ENCODE measurements at regions not wholly inside any gene's neighbourhood (a gene's known extent, or its start where the extent isn't known, plus 50 kb on each side); places are given as distances from the start of the nearest gene placed in this dataset.

DNA sequence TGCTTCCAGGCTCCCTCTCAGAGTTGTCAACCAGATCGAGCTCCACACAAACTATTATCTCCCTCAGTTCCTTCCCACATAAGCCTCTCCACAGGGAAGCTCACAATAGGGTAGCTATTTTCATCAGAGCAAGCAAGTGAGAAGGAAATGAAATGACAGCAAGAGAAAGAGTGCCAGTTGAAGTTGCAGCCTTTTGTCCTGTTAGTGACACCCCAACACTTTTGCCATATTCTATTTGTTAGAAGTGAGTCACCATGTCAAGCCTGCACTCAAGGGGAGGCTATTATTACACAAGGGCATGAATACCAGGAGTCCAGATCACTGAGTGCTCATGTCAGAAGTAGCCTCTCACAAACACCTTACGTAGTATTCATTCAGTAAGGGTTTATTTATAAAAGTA is 266.3 kb upstream of the NOCT start:
- no peak for DNase-seq (ENCODE audit: low read depth)
- TF ChIP-seq, protein P1, sequence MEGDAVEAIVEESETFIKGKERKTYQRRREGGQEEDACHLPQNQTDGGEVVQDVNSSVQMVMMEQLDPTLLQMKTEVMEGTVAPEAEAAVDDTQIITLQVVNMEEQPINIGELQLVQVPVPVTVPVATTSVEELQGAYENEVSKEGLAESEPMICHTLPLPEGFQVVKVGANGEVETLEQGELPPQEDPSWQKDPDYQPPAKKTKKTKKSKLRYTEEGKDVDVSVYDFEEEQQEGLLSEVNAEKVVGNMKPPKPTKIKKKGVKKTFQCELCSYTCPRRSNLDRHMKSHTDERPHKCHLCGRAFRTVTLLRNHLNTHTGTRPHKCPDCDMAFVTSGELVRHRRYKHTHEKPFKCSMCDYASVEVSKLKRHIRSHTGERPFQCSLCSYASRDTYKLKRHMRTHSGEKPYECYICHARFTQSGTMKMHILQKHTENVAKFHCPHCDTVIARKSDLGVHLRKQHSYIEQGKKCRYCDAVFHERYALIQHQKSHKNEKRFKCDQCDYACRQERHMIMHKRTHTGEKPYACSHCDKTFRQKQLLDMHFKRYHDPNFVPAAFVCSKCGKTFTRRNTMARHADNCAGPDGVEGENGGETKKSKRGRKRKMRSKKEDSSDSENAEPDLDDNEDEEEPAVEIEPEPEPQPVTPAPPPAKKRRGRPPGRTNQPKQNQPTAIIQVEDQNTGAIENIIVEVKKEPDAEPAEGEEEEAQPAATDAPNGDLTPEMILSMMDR (IDR thresholded peaks at IDR 0.05; ENCODE audit: insufficient read depth, low read depth, low read length, missing control alignments), result no peak
- no peak overlapping the region for H3K4me3 ChIP-seq (ENCODE audit: low read depth, low read length)

DNA sequence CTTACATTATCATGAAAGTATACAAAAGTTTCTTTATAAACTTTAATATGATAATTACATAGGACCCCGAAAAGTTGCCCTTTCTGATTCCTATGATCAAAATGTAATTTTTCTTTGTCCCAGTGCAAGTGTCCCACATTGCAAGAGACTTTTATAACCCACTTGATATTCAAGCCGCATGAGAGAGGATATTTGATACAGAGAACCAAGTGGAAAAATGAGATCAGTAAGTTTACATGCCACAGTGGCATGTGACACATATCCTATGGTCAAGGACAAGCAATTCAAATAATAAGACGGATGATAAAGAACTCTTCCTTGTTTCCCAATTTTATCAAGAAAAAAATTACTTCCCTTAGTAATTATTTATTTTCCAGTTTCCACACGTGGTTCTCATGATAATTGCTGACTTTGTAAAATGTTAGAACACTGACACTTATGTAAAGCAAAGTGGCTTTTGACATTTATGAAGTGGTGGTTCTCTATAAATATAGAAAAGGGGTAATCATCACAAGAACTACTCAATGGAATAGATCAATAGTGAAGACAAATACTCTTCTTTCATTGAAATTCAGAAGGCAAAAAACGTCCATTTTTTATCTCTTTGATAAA is 273.7 kb upstream of the NOCT start:
- H3K4me3 ChIP-seq (ENCODE audit: low read depth, low read length), result no peak overlapping the region
- TF ChIP-seq, protein P1 (IDR thresholded peaks at IDR 0.05; ENCODE audit: insufficient read depth, low read depth, low read length, missing control alignments), result no peak
- no peak for DNase-seq (ENCODE audit: low read depth)

DNA sequence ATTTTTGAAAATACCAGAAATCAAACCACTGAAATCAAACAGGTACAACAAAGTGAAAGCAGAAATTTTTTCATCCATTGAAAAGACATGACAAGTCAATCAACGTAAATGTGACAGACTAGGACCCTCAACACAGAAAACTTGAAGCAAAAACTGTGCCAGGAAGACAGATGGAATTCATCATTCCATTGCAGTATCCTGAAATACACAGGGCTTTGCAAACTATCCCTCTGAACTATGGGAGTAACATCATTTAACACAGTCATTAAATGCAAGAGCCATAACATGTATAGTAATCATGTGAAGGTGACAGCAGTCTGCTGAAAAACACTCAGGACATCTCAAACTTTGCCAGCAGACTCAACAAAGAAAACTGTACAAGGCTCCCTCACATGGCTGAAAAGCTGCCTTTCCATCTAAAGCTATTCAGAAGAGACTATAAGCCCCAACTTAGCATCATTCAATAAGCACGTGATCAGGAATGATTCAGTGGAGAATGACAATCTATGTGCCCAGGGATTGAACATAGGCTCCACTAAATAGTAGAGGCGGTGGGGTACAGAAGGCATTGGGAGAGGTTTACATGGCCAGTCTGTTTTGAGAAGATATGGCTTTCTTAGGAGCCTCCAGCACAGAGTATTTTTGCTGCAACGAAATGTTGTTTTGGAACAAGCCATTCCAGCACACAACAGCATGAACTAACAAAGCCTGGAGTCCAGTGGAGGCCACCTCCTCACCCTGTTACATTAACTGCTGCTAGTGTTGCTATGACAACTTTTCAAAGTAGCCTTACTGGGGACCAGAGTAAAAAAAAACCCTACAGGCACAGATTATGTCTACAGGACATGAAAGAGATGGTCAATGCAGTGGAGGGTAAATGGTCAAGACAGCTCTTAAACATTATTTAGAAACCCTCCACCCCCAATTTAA is 274.5 kb upstream of the NOCT start:
- no peak for DNase-seq (ENCODE audit: low read depth)

DNA sequence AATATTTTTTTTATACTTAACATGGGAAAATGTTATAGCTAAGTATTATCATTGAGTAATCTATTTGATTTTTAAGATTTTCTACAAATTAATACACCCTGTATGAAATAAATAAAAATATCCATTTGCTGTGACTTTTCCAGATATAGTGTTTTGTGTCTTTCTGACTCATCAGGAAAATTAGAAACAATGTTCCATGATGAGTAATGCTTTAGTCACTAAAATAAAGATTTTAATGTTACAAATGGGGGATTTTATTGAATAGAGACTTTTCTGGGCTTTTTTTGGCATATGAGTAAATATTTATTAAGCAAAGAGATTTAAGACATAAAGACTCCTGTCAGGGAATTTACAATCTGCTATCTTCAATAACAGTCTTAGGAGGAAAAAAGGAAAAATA is 279.2 kb upstream of the NOCT start:
- no peak for DNase-seq (ENCODE audit: low read depth)
- TF ChIP-seq, protein P1 (IDR thresholded peaks at IDR 0.05; ENCODE audit: insufficient read depth, low read depth, low read length, missing control alignments), result no peak

More for the DNA sequence above, 274.5 kb upstream of the NOCT start:
- TF ChIP-seq, protein P1 (IDR thresholded peaks at IDR 0.05; ENCODE audit: insufficient read depth, low read depth, low read length, missing control alignments), result no peak
- H3K4me3 ChIP-seq (ENCODE audit: low read depth, low read length), result no peak overlapping the region

DNA sequence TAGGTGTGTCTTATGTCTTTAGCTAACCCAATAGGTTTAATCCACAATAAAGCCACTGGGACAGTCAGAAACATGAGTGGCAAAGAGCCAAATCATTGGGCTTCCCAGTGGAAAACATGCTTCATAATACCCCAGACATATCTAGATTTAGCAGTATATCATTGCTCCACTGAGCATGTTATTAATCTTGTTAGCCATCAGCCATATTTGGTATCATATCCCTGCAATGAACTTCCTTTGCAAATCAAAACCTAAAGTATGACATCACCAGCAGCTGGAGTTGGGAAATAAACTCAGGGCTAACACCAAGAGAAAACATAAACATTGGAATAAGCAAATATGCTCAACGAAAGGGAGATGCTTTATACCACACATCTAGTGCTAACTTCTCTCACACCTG is 280.8 kb upstream of the NOCT start:
- no peak for DNase-seq (ENCODE audit: low read depth)

More for the DNA sequence above, 279.2 kb upstream of the NOCT start:
- H3K4me3 ChIP-seq (ENCODE audit: low read depth, low read length), result no peak overlapping the region

DNA sequence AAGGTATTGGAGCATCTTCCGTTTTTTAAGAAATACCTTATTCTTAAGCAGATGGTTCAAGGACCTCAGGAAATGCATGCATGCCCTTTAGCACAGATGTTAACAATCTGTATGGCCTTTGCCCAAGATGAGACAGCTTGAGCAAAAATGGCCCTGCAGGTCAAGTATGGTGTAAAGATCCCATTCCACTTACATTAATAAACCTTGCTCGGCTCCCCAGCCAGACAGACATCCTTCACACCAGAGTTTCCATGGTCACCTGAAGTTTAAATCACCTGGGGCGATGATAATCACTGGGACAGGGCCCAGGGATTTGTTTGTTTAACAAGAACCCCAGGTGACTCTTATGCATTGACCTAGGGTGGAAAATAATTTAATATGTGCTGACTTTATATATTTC is 287.0 kb upstream of the NOCT start:
- no peak overlapping the region for H3K4me3 ChIP-seq (ENCODE audit: low read depth, low read length)
- DNase-seq (ENCODE audit: low read depth), result no peak
- TF ChIP-seq, protein P1 (IDR thresholded peaks at IDR 0.05; ENCODE audit: insufficient read depth, low read depth, low read length, missing control alignments), result no peak

More for the DNA sequence above, 280.8 kb upstream of the NOCT start:
- H3K4me3 ChIP-seq (ENCODE audit: low read depth, low read length), result no peak overlapping the region
- TF ChIP-seq, protein P1 (IDR thresholded peaks at IDR 0.05; ENCODE audit: insufficient read depth, low read depth, low read length, missing control alignments), result no peak
